Germinal center (tissue), 1 donor: ENCODE measurements at regions not wholly inside any gene's neighbourhood (a gene's known extent, or its start where the extent isn't known, plus 50 kb on each side); places are given as distances from the start of the nearest gene placed in this dataset.
"Not testable (repeated sequence)": the region's sequence is repeated elsewhere in the genome, so short reads cannot be mapped to it uniquely, and the experiment has no call there.

Source experiments
- DNase-seq: peaks from one replicate; pipeline ENCODE4 v3.0.0; 2012; ENCODE audit warnings: mixed read lengths, low spot score

- no peak for DNase-seq
These were observed 202.6 kb downstream of the ZIC5 start for GRCh38 chr13:99768986-99769385.

- no peak for DNase-seq
These were observed 204.9 kb downstream of the ZIC5 start for GRCh38 chr13:99766641-99767045.

GRCh38 chr13:99765869-99766268 is 205.7 kb downstream of the ZIC5 start:
- DNase-seq, result no peak

GRCh38 chr13:99760456-99760855 is 211.1 kb downstream of the ZIC5 start:
- DNase-seq, result no peak

GRCh38 chr13:99759163-99759552 is 212.4 kb downstream of the ZIC5 start:
- DNase-seq, result no peak

- DNase-seq, result no peak
These were observed 213.0 kb downstream of the ZIC5 start for GRCh38 chr13:99758460-99759162.

GRCh38 chr13:99757756-99758459 is 213.7 kb downstream of the ZIC5 start:
- no peak for DNase-seq

- DNase-seq, result no peak
These were observed 215.3 kb downstream of the ZIC5 start for GRCh38 chr13:99756281-99756680.

- not testable (repeated sequence) for DNase-seq
These were observed 216.8 kb downstream of the ZIC5 start for GRCh38 chr13:99754750-99755149.

GRCh38 chr13:99752373-99752772 is 219.2 kb downstream of the ZIC5 start:
- DNase-seq, result no peak

- no peak for DNase-seq
These were observed 219.9 kb downstream of the ZIC5 start for GRCh38 chr13:99751517-99752199.

GRCh38 chr13:99750951-99751350 is 220.6 kb downstream of the ZIC5 start:
- no peak for DNase-seq

- no peak for DNase-seq
These were observed 222.1 kb downstream of the ZIC5 start for GRCh38 chr13:99749271-99750019.

GRCh38 chr13:99747403-99747710 is 224.2 kb downstream of the ZIC5 start:
- no peak for DNase-seq

GRCh38 chr13:99746637-99747402 is 224.7 kb downstream of the ZIC5 start:
- DNase-seq, result no peak

GRCh38 chr13:99743094-99743493 is 228.5 kb downstream of the ZIC5 start:
- DNase-seq, result no peak

- no peak for DNase-seq
These were observed 229.6 kb downstream of the ZIC5 start for GRCh38 chr13:99741960-99742359.

- no peak for DNase-seq
These were observed 231.2 kb downstream of the ZIC5 start for GRCh38 chr13:99740251-99740979.

GRCh38 chr13:99738626-99739025 is 232.9 kb downstream of the ZIC5 start:
- DNase-seq, result no peak

- DNase-seq, result no peak
These were observed 233.9 kb downstream of the ZIC5 start for GRCh38 chr13:99737481-99738245.
